ENCODE measurements at regions not wholly inside any gene's neighbourhood (a gene's known extent, or its start where the extent isn't known, plus 50 kb on each side); places are given as distances from the start of the nearest gene placed in this dataset.
"Not testable (repeated sequence)": the region's sequence is repeated elsewhere in the genome, so short reads cannot be mapped to it uniquely, and the experiment has no call there.

DNA sequence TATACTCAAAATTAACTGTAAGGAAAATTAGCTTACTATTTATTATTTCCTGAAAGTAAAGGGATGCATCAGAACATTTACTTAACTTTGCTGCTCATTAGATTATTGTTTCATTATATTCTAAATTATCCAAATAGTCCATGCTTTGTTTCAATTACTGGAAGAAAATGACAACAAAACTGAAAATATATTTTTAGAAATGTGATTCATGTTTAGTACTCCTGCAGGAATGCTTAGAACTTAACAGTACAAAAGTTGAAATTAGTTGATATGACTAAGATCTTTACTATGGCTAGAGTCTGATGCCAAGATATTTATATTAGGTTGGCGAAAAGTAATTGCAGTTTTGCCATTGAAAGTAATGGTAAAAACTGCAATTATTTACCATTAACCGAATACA, 660.5 kb upstream of the PABPC4L start:
- no peaks in the 10 kb centered on the region for H3K4me1 ChIP-seq
- no peak for DNase-seq
- no peak overlapping the region for H3K27ac ChIP-seq
- no peaks in the 10 kb centered on the region for H3K36me3 ChIP-seq
- H3K27me3 ChIP-seq, result no peaks in the 10 kb centered on the region
- no peaks in the 10 kb centered on the region for H3K9me3 ChIP-seq
- TF ChIP-seq POLR2A (IDR thresholded peaks at IDR 0.05) (no peak), CTCF (IDR thresholded peaks at IDR 0.05) (no peak)
- intact Hi-C loops (cut with DNase I; ENCODE audit: low total_unique reads), result no loop called here
- no peak overlapping the region for H3K4me3 ChIP-seq

GRCh38 chr4:134848681-134849080, 647.1 kb upstream of the PABPC4L start:
- Histone ChIP-seq H3K27me3 (no peaks in the 10 kb centered on the region), H3K27ac (no peak overlapping the region), H3K36me3 (no peaks in the 10 kb centered on the region), H3K9me3 (no peaks in the 10 kb centered on the region), H3K4me3 (no peak overlapping the region), H3K4me1 (no peaks in the 10 kb centered on the region)
- TF ChIP-seq CTCF (IDR thresholded peaks at IDR 0.05) (no peak), POLR2A (IDR thresholded peaks at IDR 0.05) (no peak)
- intact Hi-C loops (cut with DNase I; ENCODE audit: low total_unique reads), result no loop called here
- DNase-seq, result no peak

DNA sequence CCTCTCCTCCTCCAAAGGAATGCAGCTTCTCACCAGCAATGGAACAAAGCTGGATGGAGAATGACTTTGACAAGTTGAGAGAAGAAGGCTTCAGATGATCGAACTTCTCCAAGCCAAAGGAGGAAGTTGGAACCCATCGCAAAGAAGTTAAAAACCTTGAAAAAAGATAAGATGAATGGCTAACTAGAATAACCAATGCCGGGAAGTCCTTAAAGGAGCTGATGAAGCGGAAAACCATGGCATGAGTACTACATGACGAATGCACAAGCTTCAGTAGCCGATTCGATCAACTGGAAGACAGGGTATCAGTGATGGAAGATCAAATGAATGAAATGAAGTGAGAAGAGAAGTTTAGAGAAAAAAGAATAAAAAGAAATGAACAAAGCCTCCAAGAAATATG, 629.2 kb upstream of the PABPC4L start:
- H3K4me3 ChIP-seq; H3K36me3 ChIP-seq; H3K27ac ChIP-seq; intact Hi-C loops (cut with DNase I; ENCODE audit: low total_unique reads); DNase-seq; H3K4me1 ChIP-seq; H3K9me3 ChIP-seq; H3K27me3 ChIP-seq: not testable (repeated sequence)

- H3K9me3 ChIP-seq, result no peaks in the 10 kb centered on the region
- H3K27ac ChIP-seq, result no peak overlapping the region
- intact Hi-C loops (cut with DNase I; ENCODE audit: low total_unique reads), result no loop called here
- TF ChIP-seq POLR2A (IDR thresholded peaks at IDR 0.05) (no peak), CTCF (IDR thresholded peaks at IDR 0.05) (no peak)
- no peaks in the 10 kb centered on the region for H3K4me1 ChIP-seq
- H3K4me3 ChIP-seq, result no peak overlapping the region
- DNase-seq, result no peak
- no peaks in the 10 kb centered on the region for H3K27me3 ChIP-seq
- H3K36me3 ChIP-seq, result no peaks in the 10 kb centered on the region
Observed at GRCh38 chr4:134812611-134813010, 611.0 kb upstream of the PABPC4L start.

DNA sequence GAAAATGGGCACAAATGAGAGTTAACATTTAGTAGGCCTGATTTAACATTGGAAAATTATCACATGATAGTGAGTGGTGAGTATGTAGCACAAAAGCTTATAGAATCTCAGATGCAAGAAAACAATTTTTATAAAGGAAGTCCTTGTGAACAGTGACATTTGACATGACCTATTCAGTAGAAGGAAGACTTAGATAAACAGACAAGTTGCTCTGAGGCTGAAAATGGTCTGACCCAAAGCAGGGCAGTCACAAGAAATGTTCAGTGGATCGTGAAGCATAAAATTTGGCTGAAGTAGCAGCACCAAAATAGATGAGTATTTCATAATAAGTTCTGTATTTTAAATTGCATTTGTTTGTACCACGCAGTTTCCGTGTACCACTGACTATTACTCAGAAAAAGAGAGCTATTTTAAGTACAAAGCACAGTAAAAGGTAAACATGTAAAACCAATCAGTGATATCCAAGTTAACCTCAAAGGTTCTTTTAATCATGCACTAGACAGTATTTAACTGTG, 605.7 kb upstream of the PABPC4L start:
- Histone ChIP-seq H3K4me1 (no peaks in the 10 kb centered on the region), H3K36me3 (no peaks in the 10 kb centered on the region), H3K4me3 (no peak overlapping the region), H3K27ac (no peak overlapping the region), H3K9me3 (no peaks in the 10 kb centered on the region), H3K27me3 (no peaks in the 10 kb centered on the region)
- TF ChIP-seq CTCF (IDR thresholded peaks at IDR 0.05) (no peak), POLR2A (IDR thresholded peaks at IDR 0.05) (no peak)
- intact Hi-C loops (cut with DNase I; ENCODE audit: low total_unique reads), result no loop called here
- DNase-seq, result no peak

GRCh38 chr4:134798573-134798972, 597.0 kb upstream of the PABPC4L start:
- H3K36me3 ChIP-seq, result no peaks in the 10 kb centered on the region

More at GRCh38 chr4:134798573-134798972, 597.0 kb upstream of the PABPC4L start:
- H3K9me3 ChIP-seq, result no peaks in the 10 kb centered on the region
- H3K27ac ChIP-seq, result no peak overlapping the region
- H3K27me3 ChIP-seq, result no peaks in the 10 kb centered on the region
- no peak overlapping the region for H3K4me3 ChIP-seq
- no peak for TF ChIP-seq CTCF (IDR thresholded peaks at IDR 0.05)
- TF ChIP-seq POLR2A (IDR thresholded peaks at IDR 0.05), result no peak
- H3K4me1 ChIP-seq, result no peaks in the 10 kb centered on the region
- intact Hi-C loops (cut with DNase I; ENCODE audit: low total_unique reads), result no loop called here
- DNase-seq, result no peak
